Lower lobe of right lung (tissue), 2 donors: ENCODE measurements at regions not wholly inside any gene's neighbourhood (a gene's known extent, or its start where the extent isn't known, plus 50 kb on each side); places are given as distances from the start of the nearest gene placed in this dataset.

Experiments
- ATAC-seq, 2 donors: fragments of 200-7000 bp; cut with Tn5 transposase; one replicate each; pipeline ENCODE4 v1.9.1; 2020 to 2022; ENCODE audit warnings: mild to moderate bottlenecking in 2 of 2, moderate library complexity in 2 of 2
- DNase-seq: peaks from one replicate; pipeline ENCODE4 v3.0.0-alpha.2; 2020
- H3K27ac ChIP-seq: fragments of 200-600 bp; one replicate; pipeline ENCODE4 v1.8.0; 2022
- H3K27me3 ChIP-seq: fragments of 200-600 bp; one replicate; pipeline ENCODE4 v1.8.0; 2022; ENCODE audit warnings: low read depth
- H3K36me3 ChIP-seq: fragments of 200-600 bp; one replicate; pipeline ENCODE4 v1.8.0; 2022; ENCODE audit warnings: mild to moderate bottlenecking
- H3K4me1 ChIP-seq: fragments of 200-600 bp; one replicate; pipeline ENCODE4 v1.8.0; 2022
- H3K4me3 ChIP-seq: fragments of 200-600 bp; one replicate; pipeline ENCODE4 v1.8.0; 2022; ENCODE audit warnings: mild to moderate bottlenecking
- H3K9me3 ChIP-seq: fragments of 200-600 bp; one replicate; pipeline ENCODE4 v1.8.0; 2022
- intact Hi-C: fragments of 100-400 bp; cut with DNase I; formaldehyde crosslinking; loops from one replicate; pipeline ENCODE4 v1.11.0; 2022
- TF ChIP-seq, protein P1 (sequence below): fragments of 200-600 bp; IDR thresholded peaks from one replicate; pipeline ENCODE4 v1.8.0; 2022; ENCODE audit warnings: antibody characterized with exemption, mild to moderate bottlenecking
- donor health status: DM: no; HTN: yes; CAD: no; lungs with severe emphysema.

DNA sequence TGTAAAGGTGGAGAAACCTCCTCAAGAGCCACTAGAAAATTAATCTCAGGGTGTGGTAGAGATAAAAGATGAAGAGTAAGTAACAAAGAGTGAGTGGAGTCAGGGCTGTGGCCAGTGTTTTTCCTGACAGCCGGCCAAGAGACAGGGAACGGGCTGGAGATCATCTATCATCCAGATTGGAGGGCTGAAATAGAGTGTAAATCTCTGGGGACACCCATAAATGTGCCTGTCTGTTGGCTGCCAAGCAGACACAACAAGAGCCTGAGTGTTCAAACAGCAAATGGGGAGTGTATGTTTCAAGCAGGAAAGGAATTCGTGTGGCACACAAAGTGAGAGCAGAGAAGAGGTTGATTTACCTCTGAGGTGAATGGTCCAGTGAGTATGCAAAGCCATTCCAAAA is 326.4 kb upstream of the KHDRBS2 start:
- Histone ChIP-seq H3K9me3 (no peaks in the 10 kb centered on the region), H3K4me3 (no peak overlapping the region), H3K27ac (no peak overlapping the region), H3K27me3 (no peaks in the 10 kb centered on the region), H3K36me3 (no peaks in the 10 kb centered on the region), H3K4me1 (no peaks in the 10 kb centered on the region)
- intact Hi-C loops = no loop called here
- ATAC-seq = peak; percentile 39 to 51
- DNase-seq = no peak
- TF ChIP-seq, protein P1, sequence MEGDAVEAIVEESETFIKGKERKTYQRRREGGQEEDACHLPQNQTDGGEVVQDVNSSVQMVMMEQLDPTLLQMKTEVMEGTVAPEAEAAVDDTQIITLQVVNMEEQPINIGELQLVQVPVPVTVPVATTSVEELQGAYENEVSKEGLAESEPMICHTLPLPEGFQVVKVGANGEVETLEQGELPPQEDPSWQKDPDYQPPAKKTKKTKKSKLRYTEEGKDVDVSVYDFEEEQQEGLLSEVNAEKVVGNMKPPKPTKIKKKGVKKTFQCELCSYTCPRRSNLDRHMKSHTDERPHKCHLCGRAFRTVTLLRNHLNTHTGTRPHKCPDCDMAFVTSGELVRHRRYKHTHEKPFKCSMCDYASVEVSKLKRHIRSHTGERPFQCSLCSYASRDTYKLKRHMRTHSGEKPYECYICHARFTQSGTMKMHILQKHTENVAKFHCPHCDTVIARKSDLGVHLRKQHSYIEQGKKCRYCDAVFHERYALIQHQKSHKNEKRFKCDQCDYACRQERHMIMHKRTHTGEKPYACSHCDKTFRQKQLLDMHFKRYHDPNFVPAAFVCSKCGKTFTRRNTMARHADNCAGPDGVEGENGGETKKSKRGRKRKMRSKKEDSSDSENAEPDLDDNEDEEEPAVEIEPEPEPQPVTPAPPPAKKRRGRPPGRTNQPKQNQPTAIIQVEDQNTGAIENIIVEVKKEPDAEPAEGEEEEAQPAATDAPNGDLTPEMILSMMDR = no peak

DNA sequence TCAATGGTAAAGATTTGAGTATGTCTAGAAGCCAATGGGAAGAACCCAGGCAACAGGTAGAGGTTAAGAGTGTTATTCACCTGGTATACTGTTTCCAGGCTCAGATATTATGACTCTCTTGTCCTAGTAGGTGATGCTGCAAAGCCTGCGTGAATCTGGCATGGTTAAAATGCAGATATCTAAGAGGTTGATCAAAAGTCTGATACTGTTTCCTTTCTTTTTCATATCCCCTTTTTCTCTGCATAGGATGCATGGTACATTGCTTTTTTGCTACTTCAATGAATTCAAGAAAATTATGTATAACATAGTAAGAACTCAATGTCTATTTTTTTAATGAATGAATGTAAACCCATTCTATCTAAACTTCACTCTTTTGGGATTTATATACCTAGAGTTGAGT is 284.3 kb upstream of the KHDRBS2 start:
- Histone ChIP-seq H3K27me3 (no peaks in the 10 kb centered on the region), H3K9me3 (no peaks in the 10 kb centered on the region), H3K27ac (no peak overlapping the region), H3K4me3 (no peak overlapping the region), H3K4me1 (no peaks in the 10 kb centered on the region), H3K36me3 (no peaks in the 10 kb centered on the region)
- intact Hi-C loops = no loop called here
- DNase-seq = no peak
- ATAC-seq = no peak
- TF ChIP-seq, protein P1 = no peak

DNA sequence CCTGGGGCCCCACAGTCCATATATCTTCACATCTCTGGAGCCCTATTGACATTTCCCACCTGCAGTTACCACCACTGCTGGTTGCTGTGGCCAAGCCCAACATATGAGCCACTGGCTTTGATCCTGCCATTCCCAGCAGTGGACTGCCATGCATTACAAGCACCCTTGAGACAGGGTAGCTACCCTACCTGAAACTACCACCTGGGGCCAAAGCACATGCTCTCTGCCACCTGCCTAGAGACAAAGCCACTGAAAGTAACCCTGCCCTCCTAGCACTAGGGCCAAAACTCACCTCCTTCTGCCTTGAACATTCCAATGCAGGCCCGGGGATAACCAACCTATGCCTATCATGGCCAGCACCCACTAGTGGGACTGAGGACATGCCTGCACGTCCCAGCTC is 255.5 kb upstream of the KHDRBS2 start:
- DNase-seq (no peak), ATAC-seq (peak in 1 of 2 donors; percentile 27)
- Histone ChIP-seq H3K4me3 (no peak overlapping the region), H3K27ac (no peak overlapping the region), H3K9me3 (no peaks in the 10 kb centered on the region), H3K4me1 (no peaks in the 10 kb centered on the region), H3K36me3 (no peaks in the 10 kb centered on the region), H3K27me3 (no peaks in the 10 kb centered on the region)
- intact Hi-C loops = no loop called here
- TF ChIP-seq, protein P1 = no peak

DNA sequence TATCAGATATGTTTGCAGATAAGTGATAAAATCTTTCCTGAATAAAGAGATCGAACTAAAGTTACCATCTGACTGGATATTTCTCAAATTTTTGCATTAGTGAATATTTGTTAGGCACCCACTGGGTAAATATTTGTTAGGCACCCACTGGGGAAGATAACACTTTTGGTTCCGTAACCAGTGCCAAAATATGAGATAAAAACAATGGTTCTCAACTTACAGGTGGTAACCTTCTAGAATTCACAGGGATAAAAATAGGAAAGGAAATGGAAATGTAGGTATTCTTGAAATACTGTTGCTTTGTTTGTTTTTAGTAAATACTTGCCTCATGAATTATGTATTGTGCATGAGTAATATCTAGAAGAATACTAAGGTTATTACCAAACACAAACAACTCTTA is 245.0 kb upstream of the KHDRBS2 start:
- intact Hi-C loops = no loop called here
- H3K27me3 ChIP-seq = no peaks in the 10 kb centered on the region
- no peak overlapping the region for H3K27ac ChIP-seq
- no peaks in the 10 kb centered on the region for H3K9me3 ChIP-seq
- TF ChIP-seq, protein P1 = no peak
- ATAC-seq (no peak), DNase-seq (no peak)
- no peaks in the 10 kb centered on the region for H3K4me1 ChIP-seq
- no peaks in the 10 kb centered on the region for H3K36me3 ChIP-seq
- no peak overlapping the region for H3K4me3 ChIP-seq

DNA sequence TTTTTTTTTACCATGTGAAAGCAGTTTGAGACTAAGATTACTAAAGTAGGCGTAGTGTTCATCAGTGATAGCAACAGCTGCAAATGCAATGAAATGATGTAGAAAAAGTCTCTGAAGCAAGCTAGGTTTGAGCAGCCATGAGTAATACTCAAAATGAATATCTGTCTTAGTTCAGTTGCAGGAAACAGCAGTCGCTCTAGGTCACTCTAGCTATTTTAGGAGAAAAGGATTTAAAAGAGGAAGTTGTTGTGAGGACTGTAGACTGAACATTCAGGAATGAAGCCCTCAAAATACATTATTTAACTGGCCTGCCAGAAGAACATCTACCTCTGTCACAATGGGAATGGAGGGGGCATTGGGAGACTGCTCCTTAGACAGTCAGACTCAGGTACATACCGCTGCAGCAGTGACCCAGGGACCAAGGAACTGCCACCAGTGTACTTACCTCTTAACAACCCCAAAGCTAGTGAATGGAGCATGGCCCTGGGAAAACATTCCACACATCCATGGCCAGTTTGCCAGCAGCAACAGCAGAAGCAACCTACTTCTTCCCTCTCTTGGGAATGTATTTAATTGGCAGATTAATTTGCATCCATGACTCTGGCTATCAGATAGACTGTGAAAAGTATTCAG is 243.0 kb upstream of the KHDRBS2 start:
- Histone ChIP-seq H3K4me1 (no peaks in the 10 kb centered on the region), H3K36me3 (no peaks in the 10 kb centered on the region), H3K4me3 (no peak overlapping the region), H3K27me3 (no peaks in the 10 kb centered on the region), H3K9me3 (no peaks in the 10 kb centered on the region), H3K27ac (no peak overlapping the region)
- DNase-seq (no peak), ATAC-seq (no peak)
- intact Hi-C loops = no loop called here
- TF ChIP-seq, protein P1 = no peak

DNA sequence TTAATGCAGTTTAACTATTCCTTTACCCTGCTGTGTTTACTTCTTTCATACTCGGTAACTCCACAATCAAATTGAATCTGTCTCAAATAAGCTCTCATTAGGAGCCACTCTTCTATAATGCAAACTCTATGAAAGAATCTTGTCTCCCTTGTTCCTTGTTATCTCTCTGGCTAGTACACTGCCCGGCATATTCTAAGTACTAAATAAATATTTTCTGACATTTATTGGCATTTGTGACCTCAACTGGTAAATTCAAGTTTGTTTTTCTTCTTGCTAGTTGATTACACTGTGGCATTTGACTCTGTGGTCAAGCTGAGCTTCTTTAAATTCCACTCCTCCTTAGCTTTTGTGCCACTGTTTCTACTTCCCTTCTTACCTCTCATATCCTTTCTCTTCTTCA is 237.6 kb upstream of the KHDRBS2 start:
- no peaks in the 10 kb centered on the region for H3K9me3 ChIP-seq
- no peak overlapping the region for H3K27ac ChIP-seq
- ATAC-seq (peak in 1 of 2 donors; percentile 76), DNase-seq (no peak)
- H3K4me1 ChIP-seq = no peaks in the 10 kb centered on the region
- H3K4me3 ChIP-seq = no peak overlapping the region
- intact Hi-C loops = no loop called here
- H3K27me3 ChIP-seq = no peaks in the 10 kb centered on the region
- no peaks in the 10 kb centered on the region for H3K36me3 ChIP-seq
- TF ChIP-seq, protein P1 = no peak
